Brain microvascular endothelial cell (primary cell): ENCODE measurements at regions not wholly inside any gene's neighbourhood (a gene's known extent, or its start where the extent isn't known, plus 50 kb on each side); places are given as distances from the start of the nearest gene placed in this dataset.
A peak's percentile ranks its signal among the peaks of the same experiment; 100 is the strongest.

Experiments used
- DNase-seq: peaks from one replicate; pipeline ENCODE4 v3.0.0-alpha.2; 2020
- H3K27ac ChIP-seq: fragments of 250-450 bp; sonication (Bioruptor Pico); 2 replicates; pipeline ENCODE4 v1.5.1; 2020; ENCODE audit warnings: mild to moderate bottlenecking, moderate library complexity
- H3K27me3 ChIP-seq: fragments of 250-450 bp; sonication (Bioruptor Pico); replicated peaks from 2 replicates; pipeline ENCODE4 v1.5.1; 2020; ENCODE audit warnings: mild to moderate bottlenecking
- H3K36me3 ChIP-seq: fragments of 250-450 bp; sonication (Bioruptor Pico); replicated peaks from 2 replicates; pipeline ENCODE4 v1.5.1; 2020; ENCODE audit warnings: mild to moderate bottlenecking
- H3K4me3 ChIP-seq: 2 replicates; pipeline ENCODE4 v1.5.1; 2011; ENCODE audit warnings: low read depth, mild to moderate bottlenecking, control low read depth, low read length, moderate library complexity
- CTCF ChIP-seq: IDR thresholded peaks from 2 replicates; pipeline ENCODE4 v1.5.1; 2011; ENCODE audit warnings: low read depth, mild to moderate bottlenecking, moderate library complexity, low read length, control low read depth, inconsistent platforms; ENCODE audit errors: missing control alignments
- in situ Hi-C: cut with HindIII; loops from 2 replicates; pipeline ENCODE4 v1.10.0; 2017; ENCODE audit warnings: low sequenced_read_pairs, low pct_ligation_motif_present

- H3K27ac ChIP-seq = no peak overlapping the region
- no peaks in the 10 kb centered on the region for H3K36me3 ChIP-seq
- TF ChIP-seq CTCF = no peak
- DNase-seq = no peak
- peaks cover 8% of the 10 kb centered on the region for H3K27me3 ChIP-seq
- no peak overlapping the region for H3K4me3 ChIP-seq
- in situ Hi-C loops = no loop called here
Measured at GRCh38 chr1:10908266-10908665, 104.2 kb upstream of the TARDBP start.

- Histone ChIP-seq H3K27me3 (peaks cover 8% of the 10 kb centered on the region), H3K27ac (no peak overlapping the region), H3K36me3 (no peaks in the 10 kb centered on the region), H3K4me3 (no peak overlapping the region)
- TF ChIP-seq CTCF = peak; percentile 61
- in situ Hi-C loops = no loop called here
- no peak for DNase-seq
Measured at GRCh38 chr1:10909697-10910680, 102.5 kb upstream of the TARDBP start.

- Histone ChIP-seq H3K27me3 (peaks cover 8% of the 10 kb centered on the region), H3K4me3 (no peak overlapping the region), H3K36me3 (no peaks in the 10 kb centered on the region), H3K27ac (no peak overlapping the region)
- in situ Hi-C loops = no loop called here
- TF ChIP-seq CTCF = no peak
- DNase-seq = no peak
Measured at GRCh38 chr1:10910681-10911489, 101.6 kb upstream of the TARDBP start.

GRCh38 chr1:10911490-10912166 lies 100.8 kb upstream of the TARDBP start:
- in situ Hi-C loops = no loop called here
- H3K27me3 ChIP-seq = peaks cover 8% of the 10 kb centered on the region
- no peak for TF ChIP-seq CTCF
- DNase-seq = no peak
- H3K27ac ChIP-seq = no peak overlapping the region
- no peak overlapping the region for H3K4me3 ChIP-seq
- H3K36me3 ChIP-seq = no peaks in the 10 kb centered on the region

- Histone ChIP-seq H3K27ac (no peak overlapping the region), H3K36me3 (no peaks in the 10 kb centered on the region), H3K27me3 (peaks cover 10% of the 10 kb centered on the region), H3K4me3 (no peak overlapping the region)
- no peak for TF ChIP-seq CTCF
- no peak for DNase-seq
- in situ Hi-C loops = no loop called here
Measured at GRCh38 chr1:10912441-10912840, 100.0 kb upstream of the TARDBP start.
